Uterus (tissue), 2 donors: ENCODE measurements at regions not wholly inside any gene's neighbourhood (a gene's known extent, or its start where the extent isn't known, plus 50 kb on each side); places are given as distances from the start of the nearest gene placed in this dataset.

Source experiments
- CTCF ChIP-seq, 4 experiments: fragments of 200-600 bp in 2 of 4; fragments of 450-650 bp in 2 of 4; sonication (generic) in 2 of 4; IDR thresholded peaks; one replicate each; pipeline ENCODE4 v1.5.1; 2016 to 2019; ENCODE audit warnings: antibody characterized with exemption in 4 of 4, mild to moderate bottlenecking in 2 of 4, moderate library complexity in 1 of 4
- POLR2A ChIP-seq, 2 donors: fragments of 450-650 bp; IDR thresholded peaks; one replicate each; pipeline ENCODE4 v1.6.1; 2016; ENCODE audit warnings: antibody characterized with exemption in 2 of 2, mild to moderate bottlenecking in 1 of 2, moderate library complexity in 1 of 2

- TF ChIP-seq CTCF (IDR thresholded peaks at IDR 0.05) = no peak
- TF ChIP-seq POLR2A (IDR thresholded peaks at IDR 0.05) = no peak
Observed at GRCh38 chr12:124179936-124180607, 114.8 kb upstream of the RFLNA start.
